HG02885 (cell line): ENCODE measurements at regions not wholly inside any gene's neighbourhood (a gene's known extent, or its start where the extent isn't known, plus 50 kb on each side); places are given as distances from the start of the nearest gene placed in this dataset.

Experiments used
- ATAC-seq: cut with Tn5 transposase; IDR thresholded peaks from one replicate; pipeline ENCODE4 v1.9.1; 2021; ENCODE audit warnings: mild to moderate bottlenecking; ENCODE audit not compliant: unreplicated experiment, poor library complexity

- no peak for ATAC-seq
These were observed 73.3 kb upstream of the GHITM start for GRCh38 chr10:84065804-84066601.

GRCh38 chr10:84074521-84074920 is 64.8 kb upstream of the GHITM start:
- ATAC-seq, result no peak

GRCh38 chr10:84075226-84076046 is 63.9 kb upstream of the GHITM start:
- no peak for ATAC-seq

- ATAC-seq, result no peak
These were observed 63.3 kb upstream of the GHITM start for GRCh38 chr10:84076047-84076388.

GRCh38 chr10:84076540-84077195 is 62.6 kb upstream of the GHITM start:
- ATAC-seq, result peak; percentile 74

GRCh38 chr10:84077768-84078167 is 61.5 kb upstream of the GHITM start:
- no peak for ATAC-seq

GRCh38 chr10:84078771-84079170 is 60.5 kb upstream of the GHITM start:
- ATAC-seq, result no peak

GRCh38 chr10:84084342-84084741 is 55.0 kb upstream of the GHITM start:
- no peak for ATAC-seq

GRCh38 chr10:84087202-84087601 is 52.1 kb upstream of the GHITM start:
- ATAC-seq, result no peak

GRCh38 chr10:84088626-84089025 is 50.7 kb upstream of the GHITM start:
- no peak for ATAC-seq

- ATAC-seq, result no peak
These were observed 50.1 kb upstream of the GHITM start for GRCh38 chr10:84089162-84089561.
